NCI-H187 treated with DMSO at 0.1 percent for 48 hours (cell line): ENCODE measurements at regions not wholly inside any gene's neighbourhood (a gene's known extent, or its start where the extent isn't known, plus 50 kb on each side); places are given as distances from the start of the nearest gene placed in this dataset.

Source experiments
- DNase-seq: peaks from one replicate; lab custom pipeline; 2025; lab: John Stamatoyannopoulos, UW

GRCh38 chr18:7482342-7482741, 84.8 kb upstream of the PTPRM start:
- DNase-seq, result no peak

GRCh38 chr18:7485616-7486015, 81.5 kb upstream of the PTPRM start:
- DNase-seq, result no peak

- no peak for DNase-seq
Measured at GRCh38 chr18:7488571-7488970, 78.5 kb upstream of the PTPRM start.

GRCh38 chr18:7490104-7490503, 77.0 kb upstream of the PTPRM start:
- no peak for DNase-seq

GRCh38 chr18:7492385-7492784, 74.7 kb upstream of the PTPRM start:
- no peak for DNase-seq

- DNase-seq, result no peak
Measured at GRCh38 chr18:7497081-7497480, 70.0 kb upstream of the PTPRM start.

GRCh38 chr18:7511106-7511505, 56.0 kb upstream of the PTPRM start:
- DNase-seq, result no peak

GRCh38 chr18:7512348-7512747, 54.8 kb upstream of the PTPRM start:
- DNase-seq, result no peak

GRCh38 chr18:7512990-7513389, 54.1 kb upstream of the PTPRM start:
- DNase-seq, result no peak

- no peak for DNase-seq
Measured at GRCh38 chr18:7514796-7515440, 52.2 kb upstream of the PTPRM start.

GRCh38 chr18:7516266-7517117, 50.6 kb upstream of the PTPRM start:
- DNase-seq, result peak; percentile 26
